GM18499 (cell line): ENCODE measurements at regions not wholly inside any gene's neighbourhood (a gene's known extent, or its start where the extent isn't known, plus 50 kb on each side); places are given as distances from the start of the nearest gene placed in this dataset.
A peak's percentile ranks its signal among the peaks of the same experiment; 100 is the strongest.
"Not testable (repeated sequence)": the region's sequence is repeated elsewhere in the genome, so short reads cannot be mapped to it uniquely, and the experiment has no call there.

Experiments
- ATAC-seq: cut with Tn5 transposase; IDR thresholded peaks from one replicate; pipeline ENCODE4 v1.9.1; 2021; ENCODE audit warnings: moderate number of reproducible peaks; ENCODE audit not compliant: insufficient read depth, unreplicated experiment

GRCh38 chr2:75852639-75853038 lies 141.9 kb upstream of the GCFC2 start:
- ATAC-seq: no peak

GRCh38 chr2:75846683-75847190 lies 136.0 kb upstream of the GCFC2 start:
- no peak for ATAC-seq

GRCh38 chr2:75844651-75845050 lies 133.9 kb upstream of the GCFC2 start:
- ATAC-seq: peak; percentile 72

- not testable (repeated sequence) for ATAC-seq
These were observed 123.9 kb upstream of the GCFC2 start for GRCh38 chr2:75834588-75834987.

GRCh38 chr2:75833386-75833785 lies 122.7 kb upstream of the GCFC2 start:
- ATAC-seq: no peak

DNA sequence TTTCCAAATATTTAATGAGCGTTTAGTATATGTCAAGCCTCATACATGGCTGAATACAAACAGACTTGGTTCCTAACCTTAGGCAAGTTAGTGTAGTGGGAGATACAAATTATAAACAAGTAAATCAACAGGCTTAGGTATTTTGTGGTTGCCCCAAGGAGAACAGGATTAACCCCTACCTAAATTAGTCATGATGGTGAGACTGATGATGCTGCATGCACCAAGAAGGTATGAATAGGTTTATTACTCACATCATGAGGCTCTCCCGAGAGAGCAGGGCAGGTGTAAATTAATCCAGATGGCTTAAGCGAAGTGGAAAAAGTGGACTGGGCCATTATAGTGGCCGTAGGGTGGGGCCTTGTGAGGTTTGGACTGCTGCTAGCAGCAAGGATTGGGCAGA lies 118.1 kb upstream of the GCFC2 start:
- ATAC-seq: no peak

GRCh38 chr2:75823515-75823914 lies 112.8 kb upstream of the GCFC2 start:
- ATAC-seq: not testable (repeated sequence)

DNA sequence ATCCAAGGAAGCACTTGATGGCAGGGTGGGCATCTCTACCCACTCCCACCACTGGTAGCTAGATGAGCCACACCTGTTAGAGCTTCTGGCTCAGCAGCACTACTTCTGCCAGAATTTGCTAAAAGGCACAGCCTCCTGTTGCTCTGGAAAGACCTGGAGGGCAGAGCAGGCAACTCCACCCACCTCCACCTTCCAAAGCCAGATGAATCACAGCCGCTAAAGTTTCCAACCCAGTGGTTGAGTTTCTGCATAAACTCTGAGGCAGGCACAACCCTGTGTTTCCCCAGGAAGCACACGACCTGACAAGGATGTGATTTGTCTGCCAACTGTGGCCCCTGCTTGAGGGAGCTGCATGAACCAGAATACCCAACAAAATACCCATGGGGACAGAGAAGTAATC lies 111.6 kb upstream of the GCFC2 start:
- no peak for ATAC-seq

DNA sequence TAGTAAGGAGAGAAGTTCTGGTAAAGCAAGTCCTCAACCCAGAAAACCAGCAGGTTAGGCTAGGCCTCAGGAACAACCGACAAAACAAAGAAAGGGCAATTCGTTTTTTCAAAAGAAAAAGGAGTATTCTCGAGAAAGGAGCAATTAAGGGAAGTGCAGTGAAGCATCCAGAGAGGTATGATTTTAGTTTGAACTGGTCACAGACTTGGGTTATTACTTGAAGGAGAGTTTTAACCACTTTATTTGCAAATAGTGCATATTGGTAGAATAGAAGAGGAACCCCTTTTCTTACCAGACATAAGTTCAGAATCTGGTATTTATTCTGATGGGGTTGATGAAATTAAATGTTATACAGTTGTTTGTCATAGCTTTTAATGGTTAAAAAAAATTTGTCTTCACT lies 110.0 kb upstream of the GCFC2 start:
- peak; percentile 60 for ATAC-seq

DNA sequence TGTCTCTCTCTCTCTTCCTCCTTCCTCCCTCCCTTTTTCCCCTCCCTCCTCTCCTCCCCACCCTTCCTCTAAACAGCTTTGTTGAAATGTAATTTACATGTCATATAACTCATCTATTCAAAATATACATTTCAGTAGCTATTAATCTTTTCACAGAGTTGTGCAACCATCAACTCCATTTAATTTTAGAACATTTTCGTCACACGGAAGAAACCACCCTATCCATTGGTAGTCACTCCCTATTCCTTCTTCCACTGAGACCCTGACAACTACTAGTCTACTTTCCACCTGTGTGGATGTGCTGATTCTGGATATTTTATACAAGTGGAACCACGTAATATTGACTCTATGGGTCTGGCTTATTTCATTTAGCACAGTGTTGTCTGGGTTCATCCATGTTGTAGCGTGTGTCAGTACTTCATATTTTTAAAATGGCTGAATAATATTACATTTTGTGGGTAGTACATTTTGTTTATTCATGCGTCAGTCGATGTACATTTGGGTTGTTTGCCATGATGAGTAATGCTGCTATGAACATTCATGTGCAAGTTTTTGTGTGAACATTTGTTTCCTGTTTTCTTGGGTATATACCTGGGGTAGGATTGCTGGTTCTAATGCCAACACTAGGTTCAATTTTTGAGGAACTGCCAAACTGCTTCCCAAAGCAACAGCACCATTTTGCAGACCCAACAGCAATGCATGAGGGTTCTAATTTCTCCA lies 100.1 kb upstream of the GCFC2 start:
- ATAC-seq: no peak

DNA sequence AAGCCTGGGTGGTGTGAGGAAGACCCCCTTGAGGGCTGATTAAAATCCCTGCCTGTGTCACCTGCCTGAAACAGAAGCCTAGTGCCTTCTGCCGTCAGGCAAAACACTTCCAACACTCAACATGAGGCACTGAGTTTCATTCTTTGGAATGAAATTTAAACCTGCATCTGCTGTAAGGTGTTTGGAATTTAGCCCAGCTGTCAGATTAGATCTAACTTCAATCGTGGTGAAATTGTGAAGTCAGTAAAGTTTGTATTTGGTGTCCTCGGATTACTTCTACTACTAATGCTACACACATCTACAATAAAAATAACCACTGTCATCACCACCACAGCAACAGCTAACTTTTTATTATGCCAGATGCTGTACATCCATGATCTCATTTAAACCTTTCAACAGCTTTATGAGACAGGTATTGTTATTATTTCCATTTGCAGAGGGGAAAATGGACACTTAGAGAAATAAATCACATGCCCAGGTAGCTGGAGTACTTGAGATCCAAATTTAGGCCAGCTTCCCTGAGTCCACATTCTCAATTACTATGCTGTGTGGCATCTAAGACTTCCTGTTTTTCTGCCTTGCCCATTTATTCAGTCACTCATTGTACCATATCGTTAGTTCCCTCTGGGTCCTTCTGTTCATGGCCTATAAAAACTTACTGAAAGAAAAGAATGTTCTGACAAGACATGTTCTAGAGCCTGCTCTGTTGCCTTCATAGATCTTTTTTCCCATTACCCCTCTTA lies 98.2 kb upstream of the GCFC2 start:
- no peak for ATAC-seq

- no peak for ATAC-seq
These were observed 97.3 kb upstream of the GCFC2 start for GRCh38 chr2:75807992-75808391.

DNA sequence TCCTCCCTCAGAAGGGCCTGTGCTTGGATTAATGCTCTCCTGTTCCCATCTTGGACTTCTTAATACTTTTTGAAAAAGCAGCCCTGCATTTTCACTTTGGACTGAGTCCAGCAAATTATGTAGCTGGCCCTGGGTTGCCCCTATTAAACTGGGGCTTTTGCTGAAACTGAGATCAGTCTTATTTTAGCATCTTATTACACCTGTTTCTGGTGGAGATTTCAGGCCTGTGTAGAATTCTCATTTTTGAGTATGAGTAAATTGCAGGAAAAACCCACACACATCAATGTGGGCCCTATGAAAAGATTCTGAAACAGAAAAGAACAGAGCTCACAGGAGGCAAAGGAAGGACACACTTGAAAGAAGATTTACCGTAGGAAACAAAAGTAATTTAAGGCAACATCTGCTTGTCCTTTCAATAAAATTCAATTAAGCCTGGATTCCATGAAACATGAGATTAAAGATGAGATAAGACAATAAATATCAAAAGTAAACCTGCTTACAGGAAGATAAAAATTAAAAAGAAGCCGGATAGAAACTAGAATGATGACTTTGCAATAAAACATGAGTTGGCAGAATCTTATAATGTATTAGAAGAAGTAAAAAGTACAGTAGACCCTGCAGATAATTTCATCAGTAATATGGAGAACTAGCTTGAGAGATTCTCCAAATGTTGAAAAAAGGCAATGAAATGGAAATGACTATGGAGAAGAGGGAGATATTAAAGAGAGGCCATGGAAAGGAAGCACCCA lies 90.7 kb upstream of the GCFC2 start:
- peak; percentile 28 for ATAC-seq

DNA sequence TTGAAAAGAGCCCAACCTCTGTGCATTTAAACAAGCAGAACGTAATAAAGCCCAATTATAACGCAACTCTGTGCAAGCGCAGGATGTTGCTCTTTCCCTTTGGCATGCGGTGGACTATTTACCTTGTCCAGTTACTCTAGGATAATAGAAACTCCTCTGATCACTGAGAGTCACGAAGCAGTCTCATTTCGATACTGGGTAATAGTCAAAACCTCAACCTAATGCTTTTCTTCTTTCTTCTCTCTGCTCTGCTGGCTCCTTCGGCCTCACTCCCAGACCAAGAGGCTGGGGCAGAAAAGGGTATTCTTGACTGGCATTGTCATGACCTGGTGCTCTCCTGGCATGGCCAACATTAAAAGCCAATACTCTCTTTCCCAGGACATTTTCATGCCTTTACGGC lies 89.7 kb upstream of the GCFC2 start:
- peak; percentile 80 for ATAC-seq

DNA sequence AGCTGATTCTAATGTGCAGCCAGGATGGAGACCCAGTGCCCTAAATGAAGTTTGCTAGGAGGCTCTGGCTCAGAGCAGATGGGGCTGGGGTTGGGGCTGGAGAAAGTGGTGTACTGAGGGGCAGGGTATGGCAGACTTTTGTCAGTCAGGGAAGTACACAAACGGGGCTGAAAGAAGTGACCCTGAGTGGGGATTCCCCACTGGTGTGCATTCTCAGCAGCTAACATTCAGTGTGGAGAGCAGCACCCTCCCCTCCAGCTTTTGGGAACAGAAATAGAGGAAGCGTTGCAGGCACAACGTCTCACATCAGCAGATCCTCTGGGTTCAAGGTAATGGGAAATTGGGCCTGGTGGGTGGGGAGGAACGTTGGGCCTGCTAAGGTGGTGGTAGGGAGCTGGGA lies 89.1 kb upstream of the GCFC2 start:
- peak; percentile 20 for ATAC-seq

GRCh38 chr2:75798569-75798968 lies 87.9 kb upstream of the GCFC2 start:
- ATAC-seq: no peak

DNA sequence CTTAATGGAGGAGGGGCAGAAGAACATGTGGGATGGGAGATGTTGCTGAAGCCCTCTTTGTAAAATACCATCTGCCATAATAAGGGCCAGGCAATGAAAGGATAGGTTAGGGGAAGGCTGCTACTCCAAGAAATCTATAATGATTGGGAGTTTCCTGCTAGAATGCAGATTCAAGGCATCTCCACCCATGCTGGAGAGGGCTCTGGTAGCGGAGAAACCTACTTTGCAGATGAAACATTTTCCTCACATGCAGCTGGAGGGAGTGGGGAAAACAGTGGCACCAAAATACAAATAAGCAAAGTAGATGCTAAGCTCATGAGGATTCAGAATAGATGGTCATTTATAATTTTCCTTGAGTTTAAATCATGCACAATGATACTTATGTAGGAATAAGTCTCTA lies 82.3 kb upstream of the GCFC2 start:
- no peak for ATAC-seq

- ATAC-seq: no peak
These were observed 81.4 kb upstream of the GCFC2 start for GRCh38 chr2:75792146-75792545.

GRCh38 chr2:75790814-75791467 lies 80.2 kb upstream of the GCFC2 start:
- ATAC-seq: no peak

DNA sequence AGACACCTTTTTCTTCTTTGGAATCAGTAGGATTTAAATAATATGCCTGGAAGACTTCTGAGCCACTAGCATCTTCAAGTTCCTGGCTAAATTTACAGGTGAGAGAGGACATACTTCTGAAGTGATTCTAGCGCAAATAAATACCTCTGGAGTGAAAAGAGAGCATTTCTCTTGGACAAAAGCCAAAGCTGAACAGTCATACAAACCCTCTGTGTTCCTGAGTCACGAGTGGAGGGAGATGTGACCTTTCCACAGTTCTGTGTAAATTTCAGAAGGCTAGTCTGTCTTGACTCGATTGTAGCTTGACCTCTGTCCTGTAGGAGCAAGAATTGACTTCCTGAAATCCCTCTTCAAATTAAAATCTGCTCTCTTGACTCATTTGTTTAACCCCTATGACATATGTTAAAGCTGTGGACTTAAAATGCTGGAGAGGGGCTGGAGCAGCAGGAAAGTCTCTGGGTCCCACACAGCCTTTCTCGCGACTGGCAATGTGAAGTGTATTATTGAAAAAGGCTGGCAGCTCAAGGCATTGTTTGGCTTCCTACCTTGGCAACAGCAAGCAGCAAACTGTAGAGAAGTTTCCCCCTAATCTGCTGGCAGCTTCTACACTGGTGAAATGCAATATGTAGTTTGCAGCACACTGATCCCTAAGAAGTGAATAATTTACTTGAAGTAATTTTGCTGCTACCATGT lies 79.6 kb upstream of the GCFC2 start:
- no peak for ATAC-seq
